Activated T-helper 2 cell treated with anti-CD3 and anti-CD28 coated beads, Interferon-gamma antibody, Interleukin-2, Interleukin-4, amounts not matched to agents 10 μg/mL and 5 μg/mL and 100 μg/mL, durations not matched to agents 14 hours and 24 hours and 36 hours (primary cell): ENCODE measurements at regions not wholly inside any gene's neighbourhood (a gene's known extent, or its start where the extent isn't known, plus 50 kb on each side); places are given as distances from the start of the nearest gene placed in this dataset.

ENCODE experiments used
- DNase-seq: peaks from one replicate; pipeline ENCODE4 v3.0.0; 2021; ENCODE audit warnings: low spot score
- H3K27ac Mint-ChIP-seq: one replicate; pipeline ENCODE4 v1.8.0; 2021; ENCODE audit warnings: mixed read lengths
- H3K27me3 Mint-ChIP-seq: one replicate; pipeline ENCODE4 v1.8.0; 2021; ENCODE audit warnings: low read depth, mixed read lengths
- H3K36me3 Mint-ChIP-seq: one replicate; pipeline ENCODE4 v1.8.0; 2021; ENCODE audit warnings: low read depth, mixed read lengths
- H3K4me1 Mint-ChIP-seq: one replicate; pipeline ENCODE4 v1.8.0; 2021; ENCODE audit warnings: low read depth, mixed read lengths
- H3K4me3 Mint-ChIP-seq: one replicate; pipeline ENCODE4 v1.8.0; 2021; ENCODE audit warnings: low read depth, mild to moderate bottlenecking, moderate library complexity, mixed read lengths
- H3K9me3 Mint-ChIP-seq: one replicate; pipeline ENCODE4 v1.8.0; 2021; ENCODE audit warnings: mixed read lengths
- intact Hi-C: fragments of 100-400 bp; cut with micrococcal nuclease; formaldehyde crosslinking; loops from one replicate; pipeline ENCODE4 v1.15.1; 2023

DNA sequence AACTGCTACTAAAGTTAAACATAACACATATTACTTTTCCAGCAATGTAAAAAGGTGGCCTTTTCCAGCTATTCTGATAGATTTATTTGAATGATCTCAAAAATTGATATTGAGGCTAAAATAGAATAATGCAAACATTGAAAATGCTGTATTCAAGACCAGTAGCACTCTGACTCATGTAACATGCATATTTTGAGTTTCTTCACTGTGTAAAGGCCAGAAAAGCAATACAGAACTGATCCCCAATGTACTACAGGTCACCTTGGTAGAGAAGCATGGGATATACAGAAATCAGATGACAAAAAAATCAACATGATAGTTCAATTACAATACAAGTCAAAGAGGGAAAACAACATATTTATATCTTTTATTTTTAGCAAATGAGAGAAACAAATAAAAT, 419.6 kb downstream of the DIPK2A start:
- Mint-ChIP-seq H3K4me3 (no peak overlapping the region), H3K9me3 (no peaks in the 10 kb centered on the region), H3K4me1 (no peaks in the 10 kb centered on the region), H3K27me3 (no peaks in the 10 kb centered on the region), H3K27ac (no peak overlapping the region), H3K36me3 (no peaks in the 10 kb centered on the region)
- DNase-seq, result no peak
- intact Hi-C loops, result no loop called here

DNA sequence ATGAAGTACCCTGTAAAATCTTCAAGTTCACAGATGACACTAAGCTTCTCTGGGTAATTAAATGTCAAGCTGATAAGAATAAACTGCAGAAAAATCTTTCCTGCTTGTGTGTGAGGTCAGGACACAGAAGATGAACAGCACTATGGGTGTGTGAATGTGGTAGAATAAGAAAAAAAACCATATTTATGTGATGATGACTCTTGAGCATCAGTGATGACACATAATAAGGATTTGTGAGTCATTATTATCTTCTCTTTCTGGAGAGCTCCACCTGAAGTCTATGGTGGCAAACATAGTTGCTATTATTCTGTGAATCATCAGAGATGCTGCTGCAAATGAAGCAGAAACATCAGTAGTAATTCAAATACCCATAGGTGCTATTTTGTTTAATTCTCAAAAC, 422.4 kb downstream of the DIPK2A start:
- H3K27me3 Mint-ChIP-seq, result no peaks in the 10 kb centered on the region
- no peaks in the 10 kb centered on the region for H3K36me3 Mint-ChIP-seq
- H3K9me3 Mint-ChIP-seq, result no peaks in the 10 kb centered on the region
- H3K4me3 Mint-ChIP-seq, result no peak overlapping the region
- intact Hi-C loops, result no loop called here
- no peak overlapping the region for H3K27ac Mint-ChIP-seq
- H3K4me1 Mint-ChIP-seq, result no peaks in the 10 kb centered on the region
- no peak for DNase-seq

DNA sequence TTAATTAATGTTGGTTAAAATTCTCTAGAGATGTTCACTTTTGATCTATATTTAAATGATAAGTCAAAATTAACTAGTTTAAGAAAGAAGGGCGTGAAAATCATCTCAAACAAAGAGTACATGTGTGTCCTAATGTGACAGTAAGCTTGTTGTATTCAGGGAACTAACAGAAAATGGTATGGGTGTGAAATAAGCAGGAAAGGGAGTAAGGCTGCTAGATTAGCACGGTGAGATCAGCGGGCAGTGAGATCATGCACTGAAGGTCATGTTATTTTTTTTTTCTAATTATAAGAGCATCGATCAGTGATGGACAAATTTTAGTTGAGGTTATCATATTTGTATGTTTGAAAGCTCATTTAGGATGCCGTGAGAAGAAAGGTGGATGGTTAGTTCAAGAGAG, 430.8 kb downstream of the DIPK2A start:
- Mint-ChIP-seq H3K9me3 (peaks cover 7% of the 10 kb centered on the region), H3K27me3 (no peaks in the 10 kb centered on the region), H3K4me3 (no peak overlapping the region), H3K4me1 (no peaks in the 10 kb centered on the region), H3K36me3 (no peaks in the 10 kb centered on the region), H3K27ac (no peak overlapping the region)
- intact Hi-C loops, result no loop called here
- no peak for DNase-seq

DNA sequence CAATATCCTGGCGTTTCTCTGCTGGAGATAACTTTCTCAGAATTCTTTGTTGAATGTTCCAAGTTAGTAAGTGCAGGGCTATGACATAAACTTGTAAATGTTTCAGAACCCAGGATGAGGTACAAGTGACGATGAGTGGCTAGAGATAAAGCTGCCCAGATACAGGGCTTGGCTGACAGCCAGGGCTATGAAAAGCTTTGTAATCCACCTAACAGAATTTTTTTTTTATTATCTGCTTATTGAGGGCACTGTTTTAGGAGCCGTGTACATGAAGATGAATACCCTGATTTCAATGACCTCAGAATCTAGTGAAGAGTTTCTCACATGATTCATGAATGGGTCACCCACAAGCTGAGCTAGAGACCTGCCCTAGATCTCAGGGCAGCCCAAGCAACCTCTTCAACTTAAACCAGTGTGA, 431.4 kb downstream of the DIPK2A start:
- no peak overlapping the region for H3K27ac Mint-ChIP-seq
- H3K4me1 Mint-ChIP-seq, result no peaks in the 10 kb centered on the region
- H3K36me3 Mint-ChIP-seq, result no peaks in the 10 kb centered on the region
- peaks cover 7% of the 10 kb centered on the region for H3K9me3 Mint-ChIP-seq
- intact Hi-C loops, result no loop called here
- DNase-seq, result no peak
- no peaks in the 10 kb centered on the region for H3K27me3 Mint-ChIP-seq
- H3K4me3 Mint-ChIP-seq, result no peak overlapping the region

DNA sequence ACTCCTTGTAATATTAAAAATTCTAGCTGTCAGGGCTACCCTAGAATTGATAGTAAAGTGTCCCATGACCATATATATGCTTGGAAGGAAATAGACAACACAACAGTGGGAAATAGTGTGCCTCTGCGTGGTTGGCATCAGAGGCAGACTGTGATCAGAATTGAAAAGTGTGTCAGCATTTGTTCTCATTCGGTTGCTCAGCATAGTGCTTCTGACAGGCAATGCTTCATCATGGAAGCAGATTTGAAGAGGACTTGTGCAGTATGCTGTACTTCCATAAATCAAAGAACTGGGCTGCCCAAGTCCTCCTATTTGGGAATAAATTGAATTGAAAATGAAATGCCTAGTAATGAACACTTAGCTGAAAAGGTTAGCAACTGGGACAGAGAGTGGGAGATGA, 435.7 kb downstream of the DIPK2A start:
- H3K36me3 Mint-ChIP-seq, result no peaks in the 10 kb centered on the region
- no peaks in the 10 kb centered on the region for H3K27me3 Mint-ChIP-seq
- intact Hi-C loops, result no loop called here
- DNase-seq, result no peak
- no peaks in the 10 kb centered on the region for H3K4me1 Mint-ChIP-seq
- no peaks in the 10 kb centered on the region for H3K9me3 Mint-ChIP-seq
- H3K27ac Mint-ChIP-seq, result no peak overlapping the region
- no peak overlapping the region for H3K4me3 Mint-ChIP-seq

DNA sequence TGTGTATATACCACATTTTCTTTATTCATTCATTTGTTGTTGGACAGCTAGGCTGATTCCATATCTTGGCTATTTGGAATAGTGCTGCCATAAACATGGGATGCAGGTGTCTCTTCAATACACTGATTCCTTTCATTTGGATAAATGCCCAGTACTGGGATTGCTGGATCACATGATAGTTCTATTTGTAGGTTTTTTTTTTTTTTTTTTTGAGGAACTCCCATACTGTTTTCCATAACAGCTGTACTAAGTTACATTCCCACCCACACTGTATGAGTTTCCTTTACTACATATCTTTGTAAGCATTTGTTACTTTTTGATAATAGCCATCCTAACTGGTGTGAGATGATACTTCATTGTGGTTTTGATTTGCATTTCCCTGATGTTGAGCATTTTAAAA, 437.7 kb downstream of the DIPK2A start:
- H3K4me1 Mint-ChIP-seq, result no peaks in the 10 kb centered on the region
- no peaks in the 10 kb centered on the region for H3K27me3 Mint-ChIP-seq
- no peak overlapping the region for H3K4me3 Mint-ChIP-seq
- intact Hi-C loops, result no loop called here
- no peaks in the 10 kb centered on the region for H3K36me3 Mint-ChIP-seq
- no peak for DNase-seq
- H3K9me3 Mint-ChIP-seq, result no peaks in the 10 kb centered on the region
- H3K27ac Mint-ChIP-seq, result no peak overlapping the region

DNA sequence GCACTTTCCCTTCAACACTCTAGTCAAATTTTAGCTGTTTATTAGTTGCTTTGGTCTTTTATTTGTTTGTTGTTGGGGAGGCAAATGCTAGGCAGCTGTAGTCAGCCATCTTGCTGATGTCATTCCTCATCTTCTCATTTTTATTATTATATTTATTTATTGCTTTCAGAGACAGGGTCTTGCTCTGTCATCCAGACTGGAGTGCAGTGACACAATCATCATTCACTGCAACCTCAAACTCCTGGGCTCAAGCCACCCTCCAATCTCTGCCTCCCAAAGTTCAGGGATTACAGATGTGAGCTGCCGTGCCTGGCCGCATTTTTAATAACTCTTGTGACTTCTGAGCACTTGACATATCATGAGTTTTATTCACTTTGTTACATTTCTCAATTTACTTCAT, 441.4 kb downstream of the DIPK2A start:
- DNase-seq, result no peak
- Mint-ChIP-seq H3K36me3 (no peaks in the 10 kb centered on the region), H3K9me3 (no peaks in the 10 kb centered on the region), H3K27ac (no peak overlapping the region), H3K27me3 (no peaks in the 10 kb centered on the region), H3K4me1 (no peaks in the 10 kb centered on the region), H3K4me3 (no peak overlapping the region)
- intact Hi-C loops, result no loop called here

DNA sequence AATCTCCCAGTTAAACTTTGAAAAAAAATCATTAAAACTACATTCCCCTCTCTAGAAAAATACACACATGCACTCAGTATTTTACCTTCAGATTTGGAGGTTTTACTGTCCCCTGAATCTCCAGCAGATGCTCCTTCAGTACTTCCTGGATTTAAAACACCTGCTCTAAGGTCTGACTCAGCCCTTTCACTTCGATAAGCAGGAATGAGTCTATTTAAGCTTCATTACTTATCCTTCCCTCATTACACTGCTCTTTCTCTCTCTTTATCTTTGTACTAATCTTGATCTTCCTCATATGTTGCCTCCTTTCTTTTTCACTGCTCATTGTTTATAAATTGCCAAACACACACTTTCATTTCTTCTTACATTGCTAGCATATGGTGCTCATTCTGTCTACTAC, 443.9 kb downstream of the DIPK2A start:
- Mint-ChIP-seq H3K9me3 (no peaks in the 10 kb centered on the region), H3K4me1 (no peaks in the 10 kb centered on the region), H3K4me3 (no peak overlapping the region), H3K27ac (no peak overlapping the region), H3K27me3 (no peaks in the 10 kb centered on the region), H3K36me3 (no peaks in the 10 kb centered on the region)
- intact Hi-C loops, result no loop called here
- DNase-seq, result no peak

DNA sequence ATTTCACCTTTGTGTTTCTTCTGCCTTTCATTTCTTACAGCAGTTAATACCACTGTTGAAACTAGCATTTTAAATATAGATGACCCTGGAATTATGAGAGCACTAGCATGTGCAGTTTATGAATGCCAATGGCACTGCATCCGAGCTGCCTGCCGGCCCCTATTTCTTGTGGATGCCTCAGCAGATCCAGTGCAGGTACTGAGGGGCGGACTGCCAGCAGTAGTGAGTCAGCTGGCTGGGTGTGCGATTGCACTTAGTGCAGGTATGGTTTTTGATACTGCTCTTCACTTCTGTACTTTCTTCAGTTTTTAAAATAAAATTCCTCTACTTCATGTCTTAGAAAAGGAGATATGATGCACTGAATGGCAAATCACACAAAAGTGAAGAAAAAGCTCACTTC, 453.0 kb downstream of the DIPK2A start:
- no peak overlapping the region for H3K27ac Mint-ChIP-seq
- H3K4me3 Mint-ChIP-seq, result no peak overlapping the region
- no peaks in the 10 kb centered on the region for H3K36me3 Mint-ChIP-seq
- no peak for DNase-seq
- no peaks in the 10 kb centered on the region for H3K9me3 Mint-ChIP-seq
- H3K4me1 Mint-ChIP-seq, result no peaks in the 10 kb centered on the region
- no peaks in the 10 kb centered on the region for H3K27me3 Mint-ChIP-seq
- intact Hi-C loops, result no loop called here

DNA sequence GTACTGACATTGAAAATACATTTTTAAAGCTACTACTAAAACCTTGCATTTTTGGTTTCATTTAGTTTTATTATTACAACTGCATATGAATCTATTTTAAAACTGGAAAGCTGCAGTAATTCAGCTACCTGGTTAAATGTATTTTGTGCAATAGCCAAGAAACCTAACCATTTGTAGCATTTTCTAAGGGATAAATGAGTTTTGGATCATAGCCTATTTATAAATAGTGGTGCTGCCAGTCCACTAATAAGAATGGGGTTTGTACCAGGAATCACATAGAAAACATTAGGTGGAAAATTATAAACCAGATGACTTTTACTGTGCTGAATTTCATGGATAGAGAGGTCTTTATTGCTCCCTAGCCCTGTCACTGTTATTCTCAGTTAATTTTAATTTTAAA, 454.7 kb downstream of the DIPK2A start:
- intact Hi-C loops, result no loop called here
- Mint-ChIP-seq H3K36me3 (no peaks in the 10 kb centered on the region), H3K4me1 (no peaks in the 10 kb centered on the region), H3K27me3 (no peaks in the 10 kb centered on the region), H3K9me3 (no peaks in the 10 kb centered on the region), H3K4me3 (no peak overlapping the region), H3K27ac (no peak overlapping the region)
- DNase-seq, result no peak

DNA sequence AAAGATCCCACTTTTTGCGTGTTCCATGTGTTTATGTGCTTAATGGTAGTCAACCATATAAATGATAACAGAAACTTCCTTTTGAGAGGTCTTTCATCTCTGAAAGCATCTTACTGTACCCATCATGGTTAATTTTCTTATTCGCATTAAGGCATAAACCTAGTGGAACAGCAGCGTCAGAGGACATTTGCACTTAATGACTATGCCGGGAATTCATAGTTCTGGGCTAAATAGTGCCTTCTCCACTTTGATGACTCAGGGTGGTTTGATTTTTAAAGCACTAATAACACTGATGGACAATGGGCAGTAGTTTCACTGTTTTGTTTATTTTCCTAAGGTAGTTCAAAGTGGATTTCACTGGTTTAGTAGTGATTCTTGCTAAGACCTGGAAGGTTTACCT, 455.3 kb downstream of the DIPK2A start:
- Mint-ChIP-seq H3K4me3 (no peak overlapping the region), H3K27ac (no peak overlapping the region), H3K36me3 (no peaks in the 10 kb centered on the region), H3K9me3 (no peaks in the 10 kb centered on the region), H3K27me3 (no peaks in the 10 kb centered on the region), H3K4me1 (no peaks in the 10 kb centered on the region)
- DNase-seq, result no peak
- intact Hi-C loops, result no loop called here

DNA sequence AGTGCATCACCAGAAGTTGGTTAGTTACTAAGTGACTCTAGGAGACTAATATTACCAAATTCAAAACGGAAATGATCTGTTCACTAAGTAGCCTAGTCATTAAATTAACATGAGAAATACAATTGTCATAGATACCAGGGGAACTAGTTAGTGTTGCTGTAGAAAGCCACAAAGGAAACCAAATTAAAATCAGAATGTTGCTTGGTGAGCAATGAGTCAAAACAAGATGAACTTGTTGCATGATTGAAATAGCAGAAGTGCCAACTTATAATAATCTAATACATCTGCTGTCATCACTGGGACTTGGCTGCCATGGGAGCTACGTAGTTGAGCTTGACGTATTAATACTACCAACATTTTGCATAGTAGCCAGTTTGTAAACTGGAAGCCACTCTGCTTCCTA, 458.1 kb downstream of the DIPK2A start:
- Mint-ChIP-seq H3K36me3 (no peaks in the 10 kb centered on the region), H3K27ac (no peak overlapping the region), H3K4me1 (no peaks in the 10 kb centered on the region), H3K4me3 (no peak overlapping the region), H3K27me3 (no peaks in the 10 kb centered on the region), H3K9me3 (no peaks in the 10 kb centered on the region)
- intact Hi-C loops, result no loop called here
- no peak for DNase-seq

DNA sequence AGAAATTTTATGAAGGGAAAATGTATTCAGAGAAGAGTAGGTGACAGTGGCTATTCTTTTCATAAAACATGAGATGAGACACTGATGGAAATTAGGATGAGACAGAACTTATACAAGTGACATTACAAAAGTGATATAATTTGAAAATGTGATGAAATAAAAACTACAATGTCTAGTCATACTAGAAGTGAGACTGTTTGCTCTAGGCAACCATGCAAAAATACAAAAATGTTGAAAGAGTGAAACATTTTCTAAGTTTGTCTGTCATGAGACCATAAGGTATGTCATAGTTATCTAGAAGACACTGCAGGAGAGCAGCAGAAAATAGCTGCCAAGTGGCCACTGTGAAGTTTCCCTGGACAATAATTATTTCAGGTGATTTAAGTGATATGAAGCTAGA, 459.5 kb downstream of the DIPK2A start:
- Mint-ChIP-seq H3K4me1 (no peaks in the 10 kb centered on the region), H3K9me3 (no peaks in the 10 kb centered on the region), H3K36me3 (no peaks in the 10 kb centered on the region), H3K4me3 (no peak overlapping the region), H3K27me3 (no peaks in the 10 kb centered on the region), H3K27ac (no peak overlapping the region)
- DNase-seq, result no peak
- intact Hi-C loops, result no loop called here

DNA sequence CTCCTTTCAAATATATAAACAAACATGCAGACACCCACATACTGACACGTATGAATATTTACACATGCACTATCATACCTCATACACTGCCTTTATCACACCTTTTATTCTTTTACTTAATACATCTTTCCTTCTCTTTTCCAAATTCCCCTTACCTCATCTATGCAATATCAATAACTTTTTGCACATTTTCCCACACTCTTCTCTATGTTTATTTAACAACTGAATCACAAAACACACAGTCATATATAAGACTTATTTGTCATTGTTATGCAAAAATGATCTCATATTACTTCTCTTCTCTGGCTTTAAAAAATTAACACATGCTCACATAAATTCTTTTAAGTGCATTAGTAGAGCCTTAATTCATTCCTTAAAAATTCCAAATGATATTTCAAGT, 461.4 kb downstream of the DIPK2A start:
- intact Hi-C loops, result no loop called here
- Mint-ChIP-seq H3K4me3 (no peak overlapping the region), H3K36me3 (no peaks in the 10 kb centered on the region), H3K4me1 (no peaks in the 10 kb centered on the region), H3K9me3 (no peaks in the 10 kb centered on the region), H3K27me3 (no peaks in the 10 kb centered on the region), H3K27ac (no peak overlapping the region)
- DNase-seq, result no peak
